GM12872 (cell line): ENCODE measurements at regions not wholly inside any gene's neighbourhood (a gene's known extent, or its start where the extent isn't known, plus 50 kb on each side); places are given as distances from the start of the nearest gene placed in this dataset.

Source experiments
- CTCF ChIP-seq: IDR thresholded peaks from 3 replicates; pipeline ENCODE4 v1.5.1; 2011; ENCODE audit warnings: low read depth, mild to moderate bottlenecking, low read length, moderate library complexity; ENCODE audit not compliant: insufficient read depth

- TF ChIP-seq CTCF, result peak; percentile 86
Measured at GRCh38 chr9:33623658-33624586, 99.9 kb downstream of the ANKRD18B start.

DNA sequence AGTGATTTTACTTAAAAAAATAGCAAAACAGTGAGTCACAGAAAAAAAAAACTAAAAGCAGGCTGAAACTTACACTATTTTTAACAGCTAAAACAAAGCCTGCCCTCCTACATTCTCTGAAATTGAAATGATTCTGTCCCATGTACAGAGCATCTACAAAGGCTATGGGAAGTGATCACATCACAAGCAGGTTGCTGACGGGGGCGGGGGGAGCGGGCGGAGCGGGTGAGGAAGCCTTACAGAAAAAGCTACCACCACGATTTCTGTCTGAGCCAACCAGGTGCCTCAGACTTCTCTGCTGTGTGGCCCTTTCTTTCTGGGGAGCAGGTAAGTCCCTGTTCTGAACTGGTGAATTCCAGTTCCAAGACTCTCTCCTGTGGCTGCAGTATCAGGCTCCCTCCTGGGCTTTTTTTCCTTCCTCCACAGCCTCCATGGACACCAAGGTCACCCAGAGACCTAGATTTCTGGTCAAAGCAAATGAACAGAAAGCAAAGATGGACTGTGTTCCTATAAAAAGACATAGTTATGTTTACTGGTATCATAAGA lies 104.9 kb downstream of the ANKRD18B start:
- no peak for TF ChIP-seq CTCF

GRCh38 chr9:33633636-33634035 lies 109.6 kb downstream of the ANKRD18B start:
- no peak for TF ChIP-seq CTCF

- TF ChIP-seq CTCF, result no peak
Measured at GRCh38 chr9:33637881-33638280, 113.8 kb downstream of the ANKRD18B start.

GRCh38 chr9:33638391-33638915 lies 114.4 kb downstream of the ANKRD18B start:
- no peak for TF ChIP-seq CTCF

GRCh38 chr9:33645706-33646105 lies 121.7 kb downstream of the ANKRD18B start:
- TF ChIP-seq CTCF, result no peak

DNA sequence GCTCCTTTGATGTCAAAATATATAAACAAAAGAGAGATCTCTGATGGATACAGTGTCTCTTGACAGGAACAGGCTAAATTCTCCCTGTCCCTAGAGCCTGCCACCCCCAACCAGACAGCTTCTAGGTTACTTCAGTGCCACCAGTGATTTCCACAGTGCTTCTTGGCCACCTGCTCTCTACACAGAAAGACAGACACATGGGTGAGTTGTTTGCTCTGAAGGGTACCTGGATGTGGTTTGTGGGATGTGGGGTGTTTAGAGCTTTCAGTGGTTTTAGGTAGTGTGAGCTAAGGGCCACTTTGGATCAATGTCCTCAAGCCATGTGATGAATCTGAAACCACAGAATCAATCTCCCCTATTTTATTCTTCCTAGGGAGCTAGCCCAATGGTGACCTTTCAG lies 125.4 kb downstream of the ANKRD18B start:
- TF ChIP-seq CTCF, result no peak
